H1 (cell line): ENCODE measurements at regions not wholly inside any gene's neighbourhood (a gene's known extent, or its start where the extent isn't known, plus 50 kb on each side); places are given as distances from the start of the nearest gene placed in this dataset.

Experiments used
- ASH2L ChIP-seq: fragments of 200-600, 300-600 bp; sonication (generic); IDR thresholded peaks from one replicate; pipeline ENCODE4 v1.7.1; 2017; ENCODE audit warnings: low read length
- CHD1 ChIP-seq: IDR thresholded peaks from 2 replicates; pipeline ENCODE4 v1.6.1; 2012; ENCODE audit warnings: low read depth, low read length, improper control_type of control experiment
- EP300 ChIP-seq, 2 experiments: IDR thresholded peaks; 1 replicate in 1 of 2; 2 replicates in 1 of 2; pipeline ENCODE4 v1.6.1; 2011 to 2012; ENCODE audit warnings: low read depth in 2 of 2, low read length in 2 of 2, mild to moderate bottlenecking in 2 of 2, borderline replicate concordance in 1 of 2, inconsistent platforms in 1 of 2, moderate library complexity in 1 of 2
- GTF2F1 ChIP-seq: IDR thresholded peaks from 2 replicates; pipeline ENCODE4 v1.6.1; 2012; ENCODE audit warnings: low read depth, low read length, improper control_type of control experiment, borderline replicate concordance
- MAFK ChIP-seq: IDR thresholded peaks from 2 replicates; pipeline ENCODE4 v1.6.1; 2012; ENCODE audit warnings: low read depth, mild to moderate bottlenecking, improper control_type of control experiment, low read length
- RFX5 ChIP-seq: IDR thresholded peaks from 2 replicates; pipeline ENCODE4 v1.6.1; 2011; ENCODE audit warnings: low read depth, low read length, improper control_type of control experiment, borderline replicate concordance
- RNF2 ChIP-seq: fragments of 200-900, 300-1000 bp; sonication (generic); IDR thresholded peaks from 2 replicates; pipeline ENCODE4 v1.7.1; 2016; ENCODE audit warnings: borderline replicate concordance, low read depth, mild to moderate bottlenecking, antibody characterized with exemption, low read length; ENCODE audit not compliant: poor library complexity, severe bottlenecking; ENCODE audit errors: missing control alignments
- TBP ChIP-seq: IDR thresholded peaks from 2 replicates; pipeline ENCODE4 v1.6.1; 2011; ENCODE audit warnings: low read depth, low read length, improper control_type of control experiment
- TEAD4 ChIP-seq: IDR thresholded peaks from 2 replicates; pipeline ENCODE4 v1.6.1; 2012; ENCODE audit warnings: low read depth, low read length, inconsistent platforms, mixed read lengths
- TF ChIP-seq, protein P1 (sequence below): fragments of 300-600 bp; sonication (generic); IDR thresholded peaks from 2 replicates; pipeline ENCODE4 v1.7.1; 2012; ENCODE audit warnings: low read length, moderate library complexity, mild to moderate bottlenecking, inconsistent platforms; ENCODE audit not compliant: insufficient replicate concordance

DNA sequence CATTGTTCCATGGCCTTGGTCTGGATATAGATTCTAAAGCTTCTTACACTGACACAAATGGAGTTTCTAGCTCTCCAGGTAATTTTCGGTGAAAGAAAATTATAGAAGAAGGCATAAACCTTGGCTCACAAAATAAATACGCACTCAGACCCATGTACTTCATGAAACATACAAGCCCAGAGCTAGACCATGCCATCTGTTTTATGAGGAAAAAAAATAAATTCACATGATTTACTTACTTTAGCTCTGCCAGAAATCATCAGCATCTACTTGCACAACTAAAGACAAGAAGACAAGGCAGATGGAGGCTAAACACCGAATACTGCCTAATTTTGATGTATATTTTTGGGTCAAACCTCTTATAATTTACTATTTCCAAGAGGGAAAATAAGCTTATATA, 197.4 kb upstream of the KLF14 start (continued):
- TF ChIP-seq, protein P1, sequence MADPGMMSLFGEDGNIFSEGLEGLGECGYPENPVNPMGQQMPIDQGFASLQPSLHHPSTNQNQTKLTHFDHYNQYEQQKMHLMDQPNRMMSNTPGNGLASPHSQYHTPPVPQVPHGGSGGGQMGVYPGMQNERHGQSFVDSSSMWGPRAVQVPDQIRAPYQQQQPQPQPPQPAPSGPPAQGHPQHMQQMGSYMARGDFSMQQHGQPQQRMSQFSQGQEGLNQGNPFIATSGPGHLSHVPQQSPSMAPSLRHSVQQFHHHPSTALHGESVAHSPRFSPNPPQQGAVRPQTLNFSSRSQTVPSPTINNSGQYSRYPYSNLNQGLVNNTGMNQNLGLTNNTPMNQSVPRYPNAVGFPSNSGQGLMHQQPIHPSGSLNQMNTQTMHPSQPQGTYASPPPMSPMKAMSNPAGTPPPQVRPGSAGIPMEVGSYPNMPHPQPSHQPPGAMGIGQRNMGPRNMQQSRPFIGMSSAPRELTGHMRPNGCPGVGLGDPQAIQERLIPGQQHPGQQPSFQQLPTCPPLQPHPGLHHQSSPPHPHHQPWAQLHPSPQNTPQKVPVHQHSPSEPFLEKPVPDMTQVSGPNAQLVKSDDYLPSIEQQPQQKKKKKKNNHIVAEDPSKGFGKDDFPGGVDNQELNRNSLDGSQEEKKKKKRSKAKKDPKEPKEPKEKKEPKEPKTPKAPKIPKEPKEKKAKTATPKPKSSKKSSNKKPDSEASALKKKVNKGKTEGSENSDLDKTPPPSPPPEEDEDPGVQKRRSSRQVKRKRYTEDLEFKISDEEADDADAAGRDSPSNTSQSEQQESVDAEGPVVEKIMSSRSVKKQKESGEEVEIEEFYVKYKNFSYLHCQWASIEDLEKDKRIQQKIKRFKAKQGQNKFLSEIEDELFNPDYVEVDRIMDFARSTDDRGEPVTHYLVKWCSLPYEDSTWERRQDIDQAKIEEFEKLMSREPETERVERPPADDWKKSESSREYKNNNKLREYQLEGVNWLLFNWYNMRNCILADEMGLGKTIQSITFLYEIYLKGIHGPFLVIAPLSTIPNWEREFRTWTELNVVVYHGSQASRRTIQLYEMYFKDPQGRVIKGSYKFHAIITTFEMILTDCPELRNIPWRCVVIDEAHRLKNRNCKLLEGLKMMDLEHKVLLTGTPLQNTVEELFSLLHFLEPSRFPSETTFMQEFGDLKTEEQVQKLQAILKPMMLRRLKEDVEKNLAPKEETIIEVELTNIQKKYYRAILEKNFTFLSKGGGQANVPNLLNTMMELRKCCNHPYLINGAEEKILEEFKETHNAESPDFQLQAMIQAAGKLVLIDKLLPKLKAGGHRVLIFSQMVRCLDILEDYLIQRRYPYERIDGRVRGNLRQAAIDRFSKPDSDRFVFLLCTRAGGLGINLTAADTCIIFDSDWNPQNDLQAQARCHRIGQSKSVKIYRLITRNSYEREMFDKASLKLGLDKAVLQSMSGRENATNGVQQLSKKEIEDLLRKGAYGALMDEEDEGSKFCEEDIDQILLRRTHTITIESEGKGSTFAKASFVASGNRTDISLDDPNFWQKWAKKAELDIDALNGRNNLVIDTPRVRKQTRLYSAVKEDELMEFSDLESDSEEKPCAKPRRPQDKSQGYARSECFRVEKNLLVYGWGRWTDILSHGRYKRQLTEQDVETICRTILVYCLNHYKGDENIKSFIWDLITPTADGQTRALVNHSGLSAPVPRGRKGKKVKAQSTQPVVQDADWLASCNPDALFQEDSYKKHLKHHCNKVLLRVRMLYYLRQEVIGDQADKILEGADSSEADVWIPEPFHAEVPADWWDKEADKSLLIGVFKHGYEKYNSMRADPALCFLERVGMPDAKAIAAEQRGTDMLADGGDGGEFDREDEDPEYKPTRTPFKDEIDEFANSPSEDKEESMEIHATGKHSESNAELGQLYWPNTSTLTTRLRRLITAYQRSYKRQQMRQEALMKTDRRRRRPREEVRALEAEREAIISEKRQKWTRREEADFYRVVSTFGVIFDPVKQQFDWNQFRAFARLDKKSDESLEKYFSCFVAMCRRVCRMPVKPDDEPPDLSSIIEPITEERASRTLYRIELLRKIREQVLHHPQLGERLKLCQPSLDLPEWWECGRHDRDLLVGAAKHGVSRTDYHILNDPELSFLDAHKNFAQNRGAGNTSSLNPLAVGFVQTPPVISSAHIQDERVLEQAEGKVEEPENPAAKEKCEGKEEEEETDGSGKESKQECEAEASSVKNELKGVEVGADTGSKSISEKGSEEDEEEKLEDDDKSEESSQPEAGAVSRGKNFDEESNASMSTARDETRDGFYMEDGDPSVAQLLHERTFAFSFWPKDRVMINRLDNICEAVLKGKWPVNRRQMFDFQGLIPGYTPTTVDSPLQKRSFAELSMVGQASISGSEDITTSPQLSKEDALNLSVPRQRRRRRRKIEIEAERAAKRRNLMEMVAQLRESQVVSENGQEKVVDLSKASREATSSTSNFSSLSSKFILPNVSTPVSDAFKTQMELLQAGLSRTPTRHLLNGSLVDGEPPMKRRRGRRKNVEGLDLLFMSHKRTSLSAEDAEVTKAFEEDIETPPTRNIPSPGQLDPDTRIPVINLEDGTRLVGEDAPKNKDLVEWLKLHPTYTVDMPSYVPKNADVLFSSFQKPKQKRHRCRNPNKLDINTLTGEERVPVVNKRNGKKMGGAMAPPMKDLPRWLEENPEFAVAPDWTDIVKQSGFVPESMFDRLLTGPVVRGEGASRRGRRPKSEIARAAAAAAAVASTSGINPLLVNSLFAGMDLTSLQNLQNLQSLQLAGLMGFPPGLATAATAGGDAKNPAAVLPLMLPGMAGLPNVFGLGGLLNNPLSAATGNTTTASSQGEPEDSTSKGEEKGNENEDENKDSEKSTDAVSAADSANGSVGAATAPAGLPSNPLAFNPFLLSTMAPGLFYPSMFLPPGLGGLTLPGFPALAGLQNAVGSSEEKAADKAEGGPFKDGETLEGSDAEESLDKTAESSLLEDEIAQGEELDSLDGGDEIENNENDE, result no peak
- no peak for TF ChIP-seq GTF2F1
- TF ChIP-seq CHD1, result no peak
- TF ChIP-seq TBP, result no peak
- no peak for TF ChIP-seq RFX5
- no peak for TF ChIP-seq TEAD4
- no peak for TF ChIP-seq RNF2
- no peak for TF ChIP-seq ASH2L
- TF ChIP-seq EP300 (IDR thresholded peaks at IDR 0.05; ENCODE audit: borderline replicate concordance in 1 of 2, low read depth in 2 of 2, low read length in 2 of 2), result no peak
- no peak for TF ChIP-seq MAFK
